MM.1S (cell line): ENCODE measurements at regions not wholly inside any gene's neighbourhood (a gene's known extent, or its start where the extent isn't known, plus 50 kb on each side); places are given as distances from the start of the nearest gene placed in this dataset.

Experiments used
- DNase-seq: peaks from one replicate; pipeline ENCODE4 v3.0.0-alpha.2; 2015
- H2AFZ ChIP-seq: fragments of 300-600 bp; sonication (generic); 2 replicates; pipeline ENCODE4 v1.6.0; 2016; ENCODE audit warnings: antibody characterized with exemption, low read length
- H3F3A ChIP-seq: fragments of 300-600 bp; sonication (generic); 2 replicates; pipeline ENCODE4 v1.6.1; 2016; ENCODE audit warnings: mild to moderate bottlenecking, antibody characterized with exemption, low read length, moderate library complexity, mixed read lengths; ENCODE audit not compliant: insufficient read depth
- H3K27ac ChIP-seq: fragments of 300-600 bp; sonication (generic); 2 replicates; pipeline ENCODE4 v1.5.1; 2016; ENCODE audit warnings: mild to moderate bottlenecking, low read length
- H3K27me3 ChIP-seq: fragments of 300-600 bp; sonication (generic); replicated peaks from 2 replicates; pipeline ENCODE4 v1.6.0; 2016; ENCODE audit warnings: low read length; ENCODE audit not compliant: insufficient read depth
- H3K36me3 ChIP-seq: fragments of 300-600 bp; sonication (generic); replicated peaks from 2 replicates; pipeline ENCODE4 v1.6.1; 2016; ENCODE audit warnings: mild to moderate bottlenecking, low read length, mixed read lengths; ENCODE audit not compliant: insufficient read depth
- H3K4me1 ChIP-seq: fragments of 300-600 bp; sonication (generic); 2 replicates; pipeline ENCODE4 v1.6.1; 2016; ENCODE audit warnings: low read length, mixed read lengths
- H3K4me2 ChIP-seq: fragments of 300-600 bp; sonication (generic); 2 replicates; pipeline ENCODE4 v1.6.0; 2016; ENCODE audit warnings: low read depth, low read length
- H3K4me3 ChIP-seq: fragments of 300-600 bp; sonication (generic); 2 replicates; pipeline ENCODE4 v1.5.1; 2016; ENCODE audit warnings: low read length, mixed read lengths
- H3K79me2 ChIP-seq: fragments of 300-600 bp; sonication (generic); 2 replicates; pipeline ENCODE4 v1.6.1; 2016; ENCODE audit warnings: mixed run types, low read length, mixed read lengths
- H3K9ac ChIP-seq: fragments of 300-600 bp; sonication (generic); 2 replicates; pipeline ENCODE4 v1.6.1; 2016; ENCODE audit warnings: low read length, mixed read lengths
- H3K9me2 ChIP-seq: fragments of 300-600 bp; sonication (generic); replicated peaks from 2 replicates; pipeline ENCODE4 v1.6.1; 2016; ENCODE audit warnings: mild to moderate bottlenecking, low read length, mixed read lengths; ENCODE audit not compliant: insufficient read depth
- H3K9me3 ChIP-seq: fragments of 300-600 bp; sonication (generic); replicated peaks from 2 replicates; pipeline ENCODE4 v1.6.1; 2016; ENCODE audit warnings: mild to moderate bottlenecking, low read length, mixed read lengths; ENCODE audit not compliant: insufficient read depth
- H4K20me1 ChIP-seq: fragments of 300-600 bp; sonication (generic); 2 replicates; pipeline ENCODE4 v1.6.1; 2016; ENCODE audit warnings: mild to moderate bottlenecking, low read length, moderate library complexity, mixed read lengths; ENCODE audit not compliant: insufficient read depth
- EZH2 ChIP-seq: fragments of 300-600 bp; sonication (generic); optimal IDR thresholded peaks from 2 replicates; pipeline ENCODE3; 2017; ENCODE audit warnings: low read depth, mild to moderate bottlenecking, antibody characterized with exemption, low read length, mixed read lengths
- EZH2phosphoT487 ChIP-seq: fragments of 300-600 bp; sonication (generic); IDR thresholded peaks from 2 replicates; pipeline ENCODE4 v1.6.1; 2018; ENCODE audit warnings: antibody characterized with exemption, low read length
- TF ChIP-seq, protein P1 (sequence below): fragments of 300-600 bp; sonication (generic); IDR thresholded peaks from 2 replicates; pipeline ENCODE4 v1.5.1; 2016; ENCODE audit warnings: antibody characterized with exemption, low read length, mixed read lengths

DNA sequence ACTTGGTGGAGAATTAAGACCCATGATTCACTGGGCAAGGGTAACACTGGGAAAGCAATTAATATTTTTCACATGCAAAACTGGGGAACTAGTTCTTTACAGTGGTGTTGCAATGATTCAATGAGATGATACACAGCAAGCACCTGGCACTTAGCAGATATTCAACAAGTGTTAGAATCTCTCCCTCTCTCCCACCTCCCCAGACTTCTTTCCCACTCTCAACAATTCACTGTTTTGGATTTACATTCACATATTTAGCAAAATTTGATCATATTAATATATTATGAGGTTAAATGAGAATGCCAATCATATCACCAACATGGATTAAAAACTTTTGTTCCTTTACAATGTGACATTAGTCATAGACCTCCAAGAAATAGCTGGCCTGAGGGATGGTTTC, 223.1 kb upstream of the GRIP1 start:
- Histone ChIP-seq H3K4me2 (peak overlapping the region; percentile 56), H2AFZ (no peak overlapping the region), H3K27ac (no peak overlapping the region), H3F3A (peaks cover 18% of the 10 kb centered on the region), H3K79me2 (no peaks in the 10 kb centered on the region), H3K4me3 (no peak overlapping the region), H3K9me3 (no peaks in the 10 kb centered on the region), H3K4me1 (peaks cover 30% of the 10 kb centered on the region), H3K27me3 (no peaks in the 10 kb centered on the region), H3K9ac (no peak overlapping the region), H3K36me3 (no peaks in the 10 kb centered on the region), H3K9me2 (no peaks in the 10 kb centered on the region), H4K20me1 (0 out of 2 replicates have a peak, but pooled peaks cover 6% of the 10 kb centered on the region)
- DNase-seq: no peak
- TF ChIP-seq, protein P1, sequence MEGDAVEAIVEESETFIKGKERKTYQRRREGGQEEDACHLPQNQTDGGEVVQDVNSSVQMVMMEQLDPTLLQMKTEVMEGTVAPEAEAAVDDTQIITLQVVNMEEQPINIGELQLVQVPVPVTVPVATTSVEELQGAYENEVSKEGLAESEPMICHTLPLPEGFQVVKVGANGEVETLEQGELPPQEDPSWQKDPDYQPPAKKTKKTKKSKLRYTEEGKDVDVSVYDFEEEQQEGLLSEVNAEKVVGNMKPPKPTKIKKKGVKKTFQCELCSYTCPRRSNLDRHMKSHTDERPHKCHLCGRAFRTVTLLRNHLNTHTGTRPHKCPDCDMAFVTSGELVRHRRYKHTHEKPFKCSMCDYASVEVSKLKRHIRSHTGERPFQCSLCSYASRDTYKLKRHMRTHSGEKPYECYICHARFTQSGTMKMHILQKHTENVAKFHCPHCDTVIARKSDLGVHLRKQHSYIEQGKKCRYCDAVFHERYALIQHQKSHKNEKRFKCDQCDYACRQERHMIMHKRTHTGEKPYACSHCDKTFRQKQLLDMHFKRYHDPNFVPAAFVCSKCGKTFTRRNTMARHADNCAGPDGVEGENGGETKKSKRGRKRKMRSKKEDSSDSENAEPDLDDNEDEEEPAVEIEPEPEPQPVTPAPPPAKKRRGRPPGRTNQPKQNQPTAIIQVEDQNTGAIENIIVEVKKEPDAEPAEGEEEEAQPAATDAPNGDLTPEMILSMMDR: no peak
- TF ChIP-seq EZH2phosphoT487: no peak

DNA sequence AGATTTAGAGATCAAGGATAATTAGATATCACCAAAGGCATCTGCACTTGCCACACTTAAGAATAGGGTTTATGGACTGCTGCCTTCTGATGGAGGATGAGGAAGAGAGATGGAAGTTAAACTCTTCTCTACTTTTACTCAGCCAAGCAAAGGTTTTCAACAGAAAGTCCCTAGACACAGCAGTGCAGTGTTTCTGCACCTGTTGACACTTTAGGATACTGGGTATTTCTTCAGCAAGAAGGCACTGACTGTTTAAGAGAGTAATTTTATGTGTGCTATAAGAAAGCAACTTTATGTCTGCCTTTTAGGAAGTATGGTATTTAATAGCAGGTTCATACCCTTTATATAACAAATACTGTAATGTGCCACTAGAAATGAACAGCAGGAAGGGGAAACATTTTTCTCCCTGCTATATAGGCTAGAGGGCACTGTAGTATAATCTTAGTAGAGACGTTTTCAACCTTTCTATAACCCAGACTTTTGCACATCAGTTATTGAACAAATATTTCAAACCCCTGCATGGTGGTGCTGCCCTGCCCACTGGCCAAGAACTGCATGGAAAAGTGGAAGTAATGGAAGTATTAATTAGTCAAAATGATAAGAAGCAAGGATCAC, 225.0 kb upstream of the GRIP1 start:
- Histone ChIP-seq H3K27ac (no peak overlapping the region), H3K4me2 (no peak overlapping the region), H3F3A (peaks cover 18% of the 10 kb centered on the region), H3K4me1 (peaks cover 30% of the 10 kb centered on the region), H3K9ac (no peak overlapping the region), H3K36me3 (no peaks in the 10 kb centered on the region), H2AFZ (no peak overlapping the region), H3K27me3 (no peaks in the 10 kb centered on the region), H3K4me3 (no peak overlapping the region), H3K9me3 (no peaks in the 10 kb centered on the region), H4K20me1 (0 out of 2 replicates have a peak, but pooled peaks cover 6% of the 10 kb centered on the region), H3K9me2 (no peaks in the 10 kb centered on the region), H3K79me2 (no peaks in the 10 kb centered on the region)
- no peak for DNase-seq
- TF ChIP-seq EZH2phosphoT487: no peak
- TF ChIP-seq, protein P1: peak; percentile 24
- no peak for TF ChIP-seq EZH2

DNA sequence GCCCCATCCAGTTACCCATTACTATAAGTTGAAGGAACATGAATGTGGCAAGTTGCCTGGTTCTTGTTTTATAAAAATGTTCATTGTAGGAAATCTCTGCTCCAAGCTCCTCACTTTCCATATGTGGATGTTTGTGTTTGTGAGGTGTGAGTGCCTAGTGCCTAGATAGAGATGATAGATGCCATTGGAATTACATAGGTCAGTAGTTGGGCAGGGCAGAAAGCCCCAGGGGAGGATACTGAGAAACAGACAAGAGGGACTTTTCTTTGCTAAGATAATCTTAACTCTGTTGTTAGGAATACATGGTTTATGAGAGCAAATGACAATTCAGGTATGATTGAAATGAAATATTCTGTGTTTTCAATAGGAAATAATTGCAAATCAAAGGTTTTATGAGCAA, 226.3 kb upstream of the GRIP1 start:
- no peaks in the 10 kb centered on the region for H3K79me2 ChIP-seq
- H3K4me1 ChIP-seq: peaks cover 21% of the 10 kb centered on the region
- H3K36me3 ChIP-seq: no peaks in the 10 kb centered on the region
- no peak for DNase-seq
- no peak overlapping the region for H3K4me3 ChIP-seq
- no peaks in the 10 kb centered on the region for H3K9me2 ChIP-seq
- H3K27me3 ChIP-seq: no peaks in the 10 kb centered on the region
- H2AFZ ChIP-seq: no peak overlapping the region
- H3K9me3 ChIP-seq: no peaks in the 10 kb centered on the region
- no peak for TF ChIP-seq EZH2phosphoT487
- TF ChIP-seq, protein P1: no peak
- TF ChIP-seq EZH2: no peak
- H4K20me1 ChIP-seq: 0 out of 2 replicates have a peak, but pooled peaks cover 5% of the 10 kb centered on the region
- no peak overlapping the region for H3K27ac ChIP-seq
- peaks cover 18% of the 10 kb centered on the region for H3F3A ChIP-seq
- H3K9ac ChIP-seq: no peak overlapping the region
- H3K4me2 ChIP-seq: no peak overlapping the region
